Testis (tissue), 2 donors: ENCODE measurements at regions not wholly inside any gene's neighbourhood (a gene's known extent, or its start where the extent isn't known, plus 50 kb on each side); places are given as distances from the start of the nearest gene placed in this dataset.

Experiments used
- DNase-seq: peaks from one replicate; pipeline ENCODE4 v3.0.0-alpha.2; 2019
- H3K27ac ChIP-seq, 2 donors: fragments of 200-600 bp; sonication (generic); one replicate each; pipeline ENCODE4 v1.5.1; 2019
- H3K27me3 ChIP-seq: fragments of 200-600 bp; sonication (generic); one replicate; pipeline ENCODE4 v1.5.1; 2019
- H3K36me3 ChIP-seq: fragments of 200-600 bp; sonication (generic); one replicate; pipeline ENCODE4 v1.5.1; 2017; ENCODE audit warnings: low read depth; ENCODE audit errors: missing control alignments
- H3K4me1 ChIP-seq: fragments of 200-600 bp; sonication (generic); one replicate; pipeline ENCODE4 v1.5.1; 2019
- H3K4me3 ChIP-seq, 2 donors: fragments of 200-600 bp; sonication (generic); one replicate each; pipeline ENCODE4 v1.5.1; 2017 to 2019
- H3K9me3 ChIP-seq: fragments of 200-600 bp; sonication (generic); one replicate; pipeline ENCODE4 v1.5.1; 2017
- CTCF ChIP-seq, 3 experiments: fragments of 450-650 bp in 2 of 3; fragments of 200-600 bp in 1 of 3; sonication (generic) in 1 of 3; IDR thresholded peaks; one replicate each; pipeline ENCODE4 v1.5.1; 2016 to 2019; ENCODE audit warnings: antibody characterized with exemption in 3 of 3, mild to moderate bottlenecking in 2 of 3, moderate library complexity in 1 of 3
- POLR2A ChIP-seq: fragments of 450-650 bp; IDR thresholded peaks from one replicate; pipeline ENCODE4 v1.6.1; 2017; ENCODE audit warnings: antibody characterized with exemption, mild to moderate bottlenecking, moderate library complexity
- WGBS, 2 donors: methylation state at CpG; one replicate each; pipeline ENCODE4 v1.1.5; 2018; 5-methylcytosine and 5-hydroxymethylcytosine counted together
- intact Hi-C: fragments of 100-400 bp; cut with DNase I; formaldehyde crosslinking; loops from one replicate; pipeline ENCODE4 v1.15.1; 2023; ENCODE audit warnings: low total_unique reads

DNA sequence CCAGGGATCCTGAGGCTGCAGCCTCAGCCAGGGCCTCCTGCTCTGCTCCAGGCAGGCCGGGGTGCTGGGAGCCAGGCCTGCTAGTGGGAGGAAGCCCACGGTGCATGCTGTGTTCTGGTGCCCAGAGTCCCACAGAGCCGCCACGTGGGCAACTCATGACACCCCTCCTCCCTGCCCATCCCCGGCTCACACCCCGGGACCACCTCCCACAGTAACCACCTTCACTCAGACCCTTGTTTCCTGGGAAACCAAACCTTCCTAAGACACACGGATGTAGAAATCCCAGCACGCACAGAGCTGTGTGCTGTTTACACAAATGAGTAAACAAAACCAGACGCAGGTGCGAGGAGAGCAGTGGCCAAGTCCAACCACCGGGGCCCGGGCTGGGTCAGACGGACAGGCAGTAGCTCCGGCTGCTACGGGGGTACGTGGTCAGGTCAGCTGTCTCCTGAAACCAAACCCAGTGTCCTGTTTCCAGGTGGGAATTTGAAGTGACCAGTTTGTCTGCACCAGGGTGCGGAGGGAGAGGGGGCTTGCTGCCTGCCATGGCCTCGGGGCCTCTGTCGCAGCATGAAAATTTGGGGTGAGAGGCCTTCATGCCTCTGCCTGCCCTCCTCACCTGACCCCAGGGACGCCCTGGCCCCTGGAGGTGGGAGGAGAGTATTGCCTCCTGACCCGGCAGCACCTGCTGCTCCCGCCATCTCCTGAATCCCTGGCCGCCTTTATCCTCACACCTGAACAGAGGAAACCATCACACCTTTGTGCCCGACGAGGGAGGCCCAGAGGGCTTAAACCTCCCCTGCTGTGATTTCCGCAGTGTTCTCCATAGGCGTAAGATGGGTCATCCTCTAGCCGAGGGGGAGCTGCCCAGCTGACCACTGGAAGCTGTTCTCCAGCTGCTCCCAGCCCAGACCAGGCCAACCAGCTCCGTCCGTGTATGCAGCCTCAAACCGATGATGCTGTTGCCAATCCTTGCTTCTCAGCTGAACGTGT is 52.0 kb upstream of the SMOC2 start:
- WGBS, 2 donors, result 84 to 86% methylated on average over 14 to 32 of the region's 32 CpGs
- H3K9me3 ChIP-seq, result no peaks in the 10 kb centered on the region
- DNase-seq, result no peak
- H3K4me3 ChIP-seq, result no peak overlapping the region
- H3K27me3 ChIP-seq, result no peaks in the 10 kb centered on the region
- H3K27ac ChIP-seq, result no peak overlapping the region
- TF ChIP-seq POLR2A (no peak), CTCF (IDR thresholded peaks at IDR 0.05) (no peak)
- no peaks in the 10 kb centered on the region for H3K4me1 ChIP-seq
- no peaks in the 10 kb centered on the region for H3K36me3 ChIP-seq
- intact Hi-C loops, result no loop called here

GRCh38 chr6:168390749-168391420 is 50.1 kb upstream of the SMOC2 start:
- intact Hi-C loops, result no loop called here
- no peaks in the 10 kb centered on the region for H3K4me1 ChIP-seq
- H3K27ac ChIP-seq, result no peak overlapping the region
- no peaks in the 10 kb centered on the region for H3K27me3 ChIP-seq
- H3K4me3 ChIP-seq, result no peak overlapping the region
- TF ChIP-seq POLR2A, result no peak
- TF ChIP-seq CTCF (IDR thresholded peaks at IDR 0.05), result no peak
- 74 to 75% methylated on average over 14 to 17 of the region's 17 CpGs for WGBS, 2 donors
- no peaks in the 10 kb centered on the region for H3K9me3 ChIP-seq
- no peaks in the 10 kb centered on the region for H3K36me3 ChIP-seq
- no peak for DNase-seq
